B cell (primary cell): ENCODE measurements at regions not wholly inside any gene's neighbourhood (a gene's known extent, or its start where the extent isn't known, plus 50 kb on each side); places are given as distances from the start of the nearest gene placed in this dataset.

ENCODE experiments used
- ATAC-seq: fragments of 200-7000 bp; cut with Tn5 transposase; one replicate; pipeline ENCODE4 v1.10.0; 2021; ENCODE audit warnings: low read depth, mild to moderate bottlenecking, moderate number of reproducible peaks, moderate library complexity
- CTCF ChIA-PET: fragments of 350-600 bp; sonication (Branson Sonifier 250); formaldehyde crosslinking; loops from one replicate; lab custom pipeline; 2021; ENCODE audit warnings: antibody characterized with exemption, inconsistent platforms; lab: Charles Lee
- POLR2A ChIA-PET: fragments of 350-600 bp; sonication (Branson Sonifier 250); formaldehyde crosslinking; loops from one replicate; lab custom pipeline; 2021; ENCODE audit warnings: antibody characterized with exemption; lab: Charles Lee
- DNase-seq: peaks from one replicate; pipeline ENCODE4 v3.0.0; 2013
- H2AFZ ChIP-seq: 2 replicates; pipeline ENCODE4 v1.6.1; 2012; ENCODE audit warnings: mild to moderate bottlenecking, low read depth, low read length; ENCODE audit not compliant: insufficient read depth, poor library complexity, severe bottlenecking
- H3K27ac ChIP-seq, 2 donors: 1 replicate in 1 of 2; 2 replicates in 1 of 2; pipeline ENCODE4 v1.5.1; 2012 to 2013; ENCODE audit warnings: low read length in 2 of 2, mild to moderate bottlenecking in 2 of 2, moderate library complexity in 1 of 2
- H3K27me3 ChIP-seq, 4 experiments: fragments of 200-600 bp in 1 of 4; sonication (generic) in 1 of 4; replicated peaks in 1 of 4; 1 replicate in 2 of 4; 2 replicates in 2 of 4; pipeline versions ENCODE4 v1.6.1 to v1.7.0; 2013 to 2016; ENCODE audit warnings: low read length in 3 of 4, mild to moderate bottlenecking in 2 of 4, mixed read lengths in 1 of 4, moderate library complexity in 1 of 4; ENCODE audit not compliant: insufficient read depth in 4 of 4, control insufficient read depth in 3 of 4; ENCODE audit errors: control extremely low read depth in 1 of 4
- H3K36me3 ChIP-seq, 2 experiments: replicated peaks in 1 of 2; 1 replicate in 1 of 2; 2 replicates in 1 of 2; pipeline versions ENCODE4 v1.6.1 to v1.7.1; 2013; ENCODE audit warnings: low read length in 1 of 2; ENCODE audit not compliant: insufficient read depth in 2 of 2, control insufficient read depth in 1 of 2; ENCODE audit errors: control extremely low read depth in 1 of 2, extremely low read depth in 1 of 2
- H3K4me1 ChIP-seq, 2 donors: fragments of 200-600 bp in 1 of 2; sonication (generic) in 1 of 2; 1 replicate in 1 of 2; 2 replicates in 1 of 2; pipeline versions ENCODE4 v1.5.1 to v1.6.1; 2013 to 2017; ENCODE audit warnings: low read length in 2 of 2; ENCODE audit not compliant: control insufficient read depth in 2 of 2, insufficient read depth in 2 of 2
- H3K4me2 ChIP-seq: replicated peaks from 2 replicates; pipeline ENCODE3; 2012; ENCODE audit warnings: mild to moderate bottlenecking, low read depth, low read length; ENCODE audit not compliant: poor library complexity, severe bottlenecking
- H3K4me3 ChIP-seq, 5 experiments: fragments of 200-600 bp in 1 of 5; sonication (generic) in 1 of 5; 1 replicate in 3 of 5; 2 replicates in 2 of 5; pipeline versions ENCODE4 v1.5.1 to v1.7.0; 2011 to 2016; ENCODE audit warnings: low read length in 4 of 5, mild to moderate bottlenecking in 4 of 5, low read depth in 2 of 5, control low read depth in 1 of 5, moderate library complexity in 1 of 5; ENCODE audit not compliant: insufficient read depth in 1 of 5; ENCODE audit errors: control extremely low read depth in 1 of 5, extremely low read depth in 1 of 5
- H3K79me2 ChIP-seq: fragments of 200-600 bp; sonication (generic); one replicate; pipeline ENCODE4 v1.6.0; 2016; ENCODE audit warnings: low read length; ENCODE audit not compliant: control insufficient read depth, insufficient read depth
- H3K9ac ChIP-seq: fragments of 200-600 bp; sonication (generic); 2 replicates; pipeline ENCODE4 v1.6.1; 2017; ENCODE audit warnings: mild to moderate bottlenecking, low read length, moderate library complexity
- H3K9me3 ChIP-seq, 3 donors: one replicate each; pipeline versions ENCODE4 v1.6.1 to v1.7.1; 2013; ENCODE audit warnings: low read length in 2 of 3; ENCODE audit not compliant: control insufficient read depth in 2 of 3, insufficient read depth in 1 of 3; ENCODE audit errors: control extremely low read depth in 1 of 3
- H4K20me1 ChIP-seq: 2 replicates; pipeline ENCODE4 v1.6.0; 2012; ENCODE audit warnings: mild to moderate bottlenecking, low read length; ENCODE audit not compliant: insufficient read depth, control insufficient read depth, poor library complexity, severe bottlenecking
- H3K27ac Mint-ChIP-seq: one replicate; pipeline ENCODE4 v1.8.0; 2021; ENCODE audit warnings: mixed read lengths
- H3K27me3 Mint-ChIP-seq: one replicate; pipeline ENCODE4 v1.8.0; 2021; ENCODE audit warnings: mixed read lengths
- H3K4me1 Mint-ChIP-seq: one replicate; pipeline ENCODE4 v1.8.0; 2021; ENCODE audit warnings: mixed read lengths
- H3K4me3 Mint-ChIP-seq: one replicate; pipeline ENCODE4 v1.8.0; 2021; ENCODE audit warnings: mixed read lengths
- H3K9me3 Mint-ChIP-seq: one replicate; pipeline ENCODE4 v1.8.0; 2022; ENCODE audit warnings: mixed read lengths; ENCODE audit not compliant: insufficient read depth
- CTCF ChIP-seq: fragments of 200-600 bp; IDR thresholded peaks from one replicate; pipeline ENCODE4 v1.8.0; 2022; ENCODE audit warnings: antibody characterized with exemption, mild to moderate bottlenecking
- EZH2 ChIP-seq: IDR thresholded peaks from 2 replicates; pipeline ENCODE4 v1.6.1; 2012; ENCODE audit warnings: borderline replicate concordance, low read depth, mild to moderate bottlenecking, moderate library complexity, low read length; ENCODE audit not compliant: insufficient read depth, poor library complexity, severe bottlenecking
- WGBS: methylation state at CpG from one replicate; pipeline ENCODE4 v1.1.5; 2013; ENCODE audit warnings: missing lambda C conversion rate; ENCODE audit not compliant: insufficient coverage; 5-methylcytosine and 5-hydroxymethylcytosine counted together
- intact Hi-C: fragments of 100-400 bp; cut with micrococcal nuclease; formaldehyde crosslinking; loops from one replicate; pipeline ENCODE4 v1.10.0; 2022

- Histone ChIP-seq H3K79me2 (no peaks in the 10 kb centered on the region), H3K27me3 (peaks cover 0 to 7% (median 2%) of the 10 kb centered on the region in 4 experiments), H3K9ac (no peak overlapping the region), H3K4me1 (no peaks in the 10 kb centered on the region), H4K20me1 (no peaks in the 10 kb centered on the region), H3K9me3 (peaks cover 0 to 1% (median 0%) of the 10 kb centered on the region in 3 donors), H3K4me2 (no peak overlapping the region), H2AFZ (no peak overlapping the region), H3K36me3 (no peaks in the 10 kb centered on the region), H3K4me3 (no peak overlapping the region), H3K27ac (no peak overlapping the region)
- no peak for ATAC-seq
- intact Hi-C loops, result no loop called here
- Mint-ChIP-seq H3K27me3 (peaks cover 24% of the 10 kb centered on the region), H3K4me1 (no peaks in the 10 kb centered on the region), H3K4me3 (no peak overlapping the region), H3K27ac (no peak overlapping the region), H3K9me3 (peaks cover 4% of the 10 kb centered on the region)
- CTCF ChIA-PET, result no interaction called here
- POLR2A ChIA-PET, result no interaction called here
- no peak for DNase-seq
- TF ChIP-seq EZH2 (no peak), CTCF (no peak)
These were observed 56.8 kb downstream of the PPP1R3C start for GRCh38 chr10:91576096-91576545.

GRCh38 chr10:91575044-91575610 lies 57.7 kb downstream of the PPP1R3C start:
- no peaks in the 10 kb centered on the region for H3K4me1 ChIP-seq
- DNase-seq, result no peak
- H4K20me1 ChIP-seq, result no peaks in the 10 kb centered on the region
- H3K27me3 Mint-ChIP-seq, result peaks cover 15% of the 10 kb centered on the region
- no peak overlapping the region for H2AFZ ChIP-seq
- peaks cover 0 to 7% (median 2%) of the 10 kb centered on the region in 4 experiments for H3K27me3 ChIP-seq
- no peak for TF ChIP-seq CTCF
- TF ChIP-seq EZH2, result no peak
- H3K79me2 ChIP-seq, result no peaks in the 10 kb centered on the region
- H3K4me3 Mint-ChIP-seq, result no peak overlapping the region
- intact Hi-C loops, result no loop called here
- 71% methylated on average over 4 of the region's 7 CpGs for WGBS
- POLR2A ChIA-PET, result no interaction called here
- H3K4me1 Mint-ChIP-seq, result no peaks in the 10 kb centered on the region
- no peak for ATAC-seq
- no peak overlapping the region for H3K9ac ChIP-seq
- H3K36me3 ChIP-seq, result no peaks in the 10 kb centered on the region
- H3K4me3 ChIP-seq, result no peak overlapping the region
- CTCF ChIA-PET, result no interaction called here
- H3K9me3 Mint-ChIP-seq, result no peaks in the 10 kb centered on the region
- no peak overlapping the region for H3K4me2 ChIP-seq
- H3K27ac ChIP-seq, result no peak overlapping the region
- H3K9me3 ChIP-seq, result no peaks in the 10 kb centered on the region
- H3K27ac Mint-ChIP-seq, result no peak overlapping the region
